ENCODE measurements at regions not wholly inside any gene's neighbourhood (a gene's known extent, or its start where the extent isn't known, plus 50 kb on each side); places are given as distances from the start of the nearest gene placed in this dataset.

- DNase-seq (ENCODE audit: low read depth in 2 of 2): no peak
Measured at GRCh38 chr12:30151831-30152230, 368.1 kb upstream of the TMTC1 start.

GRCh38 chr12:30146561-30146960 lies 362.8 kb upstream of the TMTC1 start:
- no peak for DNase-seq (ENCODE audit: low read depth in 2 of 2)

- no peak for DNase-seq (ENCODE audit: low read depth in 2 of 2)
Measured at GRCh38 chr12:30145684-30146032, 361.9 kb upstream of the TMTC1 start.

- DNase-seq (ENCODE audit: low read depth in 2 of 2): no peak
Measured at GRCh38 chr12:30144777-30145683, 361.3 kb upstream of the TMTC1 start.

GRCh38 chr12:30142301-30142700 lies 358.6 kb upstream of the TMTC1 start:
- no peak for DNase-seq (ENCODE audit: low read depth in 2 of 2)

- DNase-seq (ENCODE audit: low read depth in 2 of 2): no peak
Measured at GRCh38 chr12:30138483-30138882, 354.7 kb upstream of the TMTC1 start.

- DNase-seq (ENCODE audit: low read depth in 2 of 2): no peak
Measured at GRCh38 chr12:30136696-30137095, 353.0 kb upstream of the TMTC1 start.

- no peak for DNase-seq (ENCODE audit: low read depth in 2 of 2)
Measured at GRCh38 chr12:30135776-30136175, 352.0 kb upstream of the TMTC1 start.

GRCh38 chr12:30134229-30134628 lies 350.5 kb upstream of the TMTC1 start:
- no peak for DNase-seq (ENCODE audit: low read depth in 2 of 2)

GRCh38 chr12:30126944-30127343 lies 343.2 kb upstream of the TMTC1 start:
- DNase-seq (ENCODE audit: low read depth in 2 of 2): no peak

GRCh38 chr12:30120522-30120921 lies 336.8 kb upstream of the TMTC1 start:
- no peak for DNase-seq (ENCODE audit: low read depth in 2 of 2)

GRCh38 chr12:30117483-30117882 lies 333.7 kb upstream of the TMTC1 start:
- DNase-seq (ENCODE audit: low read depth in 2 of 2): no peak

- DNase-seq (ENCODE audit: low read depth in 2 of 2): no peak
Measured at GRCh38 chr12:30111719-30112118, 328.0 kb upstream of the TMTC1 start.

GRCh38 chr12:30110958-30111586 lies 327.3 kb upstream of the TMTC1 start:
- no peak for DNase-seq (ENCODE audit: low read depth in 2 of 2)

- DNase-seq (ENCODE audit: low read depth in 2 of 2): no peak
Measured at GRCh38 chr12:30110498-30110897, 326.8 kb upstream of the TMTC1 start.

GRCh38 chr12:30108666-30109065 lies 324.9 kb upstream of the TMTC1 start:
- no peak for DNase-seq (ENCODE audit: low read depth in 2 of 2)

GRCh38 chr12:30106204-30106965 lies 322.6 kb upstream of the TMTC1 start:
- no peak for DNase-seq (ENCODE audit: low read depth in 2 of 2)

- DNase-seq (ENCODE audit: low read depth in 2 of 2): no peak
Measured at GRCh38 chr12:30105505-30105904, 321.8 kb upstream of the TMTC1 start.

GRCh38 chr12:30104971-30105370 lies 321.2 kb upstream of the TMTC1 start:
- DNase-seq (ENCODE audit: low read depth in 2 of 2): no peak

GRCh38 chr12:30100741-30101140 lies 317.0 kb upstream of the TMTC1 start:
- no peak for DNase-seq (ENCODE audit: low read depth in 2 of 2)

- no peak for DNase-seq (ENCODE audit: low read depth in 2 of 2)
Measured at GRCh38 chr12:30098677-30099076, 314.9 kb upstream of the TMTC1 start.

GRCh38 chr12:30095511-30095910 lies 311.8 kb upstream of the TMTC1 start:
- no peak for DNase-seq (ENCODE audit: low read depth in 2 of 2)

Data from stimulated activated CD4-positive, alpha-beta T cell treated with anti-CD3 and anti-CD28 coated beads, Interleukin-15, amount 100 ng/mL, for 48 hours (primary cell).